Uterus (tissue), 3 donors: ENCODE measurements at regions not wholly inside any gene's neighbourhood (a gene's known extent, or its start where the extent isn't known, plus 50 kb on each side); places are given as distances from the start of the nearest gene placed in this dataset.

ENCODE experiments used
- DNase-seq, 2 donors: peaks; one replicate each; pipeline ENCODE4 v3.0.0-alpha.2; 2019 to 2020
- H3K27ac ChIP-seq, 2 donors: fragments of 200-600 bp; sonication (generic); 1 replicate in 1 of 2; 2 replicates in 1 of 2; pipeline ENCODE4 v1.5.1; 2016 to 2018
- H3K27me3 ChIP-seq, 2 donors: fragments of 200-600 bp; sonication (generic); one replicate each; pipeline ENCODE4 v1.5.1; 2018 to 2019; ENCODE audit warnings: control low read depth in 1 of 2
- H3K36me3 ChIP-seq, 2 donors: fragments of 200-600 bp; sonication (generic); one replicate each; pipeline ENCODE4 v1.5.1; 2019; ENCODE audit warnings: control low read depth in 1 of 2
- H3K4me1 ChIP-seq, 2 donors: fragments of 200-600 bp; sonication (generic); one replicate each; pipeline ENCODE4 v1.5.1; 2018 to 2019; ENCODE audit warnings: control low read depth in 1 of 2
- H3K4me3 ChIP-seq, 2 donors: fragments of 200-600 bp; sonication (generic); 1 replicate in 1 of 2; 2 replicates in 1 of 2; pipeline ENCODE4 v1.5.1; 2018 to 2019; ENCODE audit warnings: mild to moderate bottlenecking in 1 of 2
- H3K9me3 ChIP-seq, 2 donors: fragments of 200-600 bp; sonication (generic); one replicate each; pipeline ENCODE4 v1.5.1; 2019; ENCODE audit warnings: control low read depth in 1 of 2
- CTCF ChIP-seq, 4 experiments: fragments of 200-600 bp in 2 of 4; fragments of 450-650 bp in 2 of 4; sonication (generic) in 2 of 4; IDR thresholded peaks; one replicate each; pipeline ENCODE4 v1.5.1; 2016 to 2019; ENCODE audit warnings: antibody characterized with exemption in 4 of 4, mild to moderate bottlenecking in 2 of 4, moderate library complexity in 1 of 4
- POLR2A ChIP-seq, 2 donors: fragments of 450-650 bp; IDR thresholded peaks; one replicate each; pipeline ENCODE4 v1.6.1; 2016; ENCODE audit warnings: antibody characterized with exemption in 2 of 2, mild to moderate bottlenecking in 1 of 2, moderate library complexity in 1 of 2
- intact Hi-C: fragments of 100-400 bp; cut with DNase I; formaldehyde crosslinking; loops from one replicate; pipeline ENCODE4 v1.15.1; 2023; ENCODE audit warnings: low total_unique reads
- donor health status: DM: yes; HTN: yes; CAD: no.

- TF ChIP-seq CTCF (IDR thresholded peaks at IDR 0.05) (no peak), POLR2A (IDR thresholded peaks at IDR 0.05) (no peak)
- Histone ChIP-seq H3K4me1 (no peaks in the 10 kb centered on the region), H3K36me3 (no peaks in the 10 kb centered on the region), H3K4me3 (no peak overlapping the region), H3K27me3 (no peaks in the 10 kb centered on the region), H3K9me3 (no peaks in the 10 kb centered on the region), H3K27ac (no peak overlapping the region)
- intact Hi-C loops, result no loop called here
- no peak for DNase-seq
Observed at GRCh38 chr1:53390736-53391135, 62.9 kb upstream of the LRP8 start.

GRCh38 chr1:53391296-53391695, 63.4 kb upstream of the LRP8 start:
- intact Hi-C loops, result no loop called here
- H3K4me3 ChIP-seq, result no peak overlapping the region
- TF ChIP-seq CTCF (IDR thresholded peaks at IDR 0.05), result no peak
- no peak for TF ChIP-seq POLR2A (IDR thresholded peaks at IDR 0.05)
- no peaks in the 10 kb centered on the region for H3K9me3 ChIP-seq
- no peaks in the 10 kb centered on the region for H3K36me3 ChIP-seq
- no peaks in the 10 kb centered on the region for H3K27me3 ChIP-seq
- DNase-seq, result no peak
- no peaks in the 10 kb centered on the region for H3K4me1 ChIP-seq
- no peak overlapping the region for H3K27ac ChIP-seq

GRCh38 chr1:53391982-53392381, 64.1 kb upstream of the LRP8 start:
- TF ChIP-seq CTCF (IDR thresholded peaks at IDR 0.05) (no peak), POLR2A (IDR thresholded peaks at IDR 0.05) (no peak)
- Histone ChIP-seq H3K4me1 (no peaks in the 10 kb centered on the region), H3K4me3 (no peak overlapping the region), H3K27ac (no peak overlapping the region), H3K27me3 (no peaks in the 10 kb centered on the region), H3K36me3 (no peaks in the 10 kb centered on the region), H3K9me3 (no peaks in the 10 kb centered on the region)
- intact Hi-C loops, result no loop called here
- no peak for DNase-seq

GRCh38 chr1:53392460-53392859, 64.6 kb upstream of the LRP8 start:
- TF ChIP-seq CTCF (IDR thresholded peaks at IDR 0.05) (no peak), POLR2A (IDR thresholded peaks at IDR 0.05) (no peak)
- Histone ChIP-seq H3K4me1 (no peaks in the 10 kb centered on the region), H3K9me3 (no peaks in the 10 kb centered on the region), H3K36me3 (no peaks in the 10 kb centered on the region), H3K27me3 (no peaks in the 10 kb centered on the region), H3K27ac (no peak overlapping the region), H3K4me3 (no peak overlapping the region)
- no peak for DNase-seq
- intact Hi-C loops, result no loop called here

- intact Hi-C loops, result no loop called here
- DNase-seq, result peak; percentile 69 to 79
- TF ChIP-seq CTCF (IDR thresholded peaks at IDR 0.05) (peak; percentile 84 to 97 (median 88)), POLR2A (IDR thresholded peaks at IDR 0.05) (no peak)
- Histone ChIP-seq H3K27me3 (no peaks in the 10 kb centered on the region), H3K4me3 (no peak overlapping the region), H3K36me3 (no peaks in the 10 kb centered on the region), H3K27ac (no peak overlapping the region), H3K4me1 (no peaks in the 10 kb centered on the region), H3K9me3 (no peaks in the 10 kb centered on the region)
Observed at GRCh38 chr1:53393325-53393792, 65.5 kb upstream of the LRP8 start.
